GM21737 (cell line): ENCODE measurements at regions not wholly inside any gene's neighbourhood (a gene's known extent, or its start where the extent isn't known, plus 50 kb on each side); places are given as distances from the start of the nearest gene placed in this dataset.

Experiments
- ATAC-seq: cut with Tn5 transposase; IDR thresholded peaks from one replicate; pipeline ENCODE4 v1.9.1; 2021; ENCODE audit warnings: mild to moderate bottlenecking, moderate library complexity; ENCODE audit not compliant: unreplicated experiment

DNA sequence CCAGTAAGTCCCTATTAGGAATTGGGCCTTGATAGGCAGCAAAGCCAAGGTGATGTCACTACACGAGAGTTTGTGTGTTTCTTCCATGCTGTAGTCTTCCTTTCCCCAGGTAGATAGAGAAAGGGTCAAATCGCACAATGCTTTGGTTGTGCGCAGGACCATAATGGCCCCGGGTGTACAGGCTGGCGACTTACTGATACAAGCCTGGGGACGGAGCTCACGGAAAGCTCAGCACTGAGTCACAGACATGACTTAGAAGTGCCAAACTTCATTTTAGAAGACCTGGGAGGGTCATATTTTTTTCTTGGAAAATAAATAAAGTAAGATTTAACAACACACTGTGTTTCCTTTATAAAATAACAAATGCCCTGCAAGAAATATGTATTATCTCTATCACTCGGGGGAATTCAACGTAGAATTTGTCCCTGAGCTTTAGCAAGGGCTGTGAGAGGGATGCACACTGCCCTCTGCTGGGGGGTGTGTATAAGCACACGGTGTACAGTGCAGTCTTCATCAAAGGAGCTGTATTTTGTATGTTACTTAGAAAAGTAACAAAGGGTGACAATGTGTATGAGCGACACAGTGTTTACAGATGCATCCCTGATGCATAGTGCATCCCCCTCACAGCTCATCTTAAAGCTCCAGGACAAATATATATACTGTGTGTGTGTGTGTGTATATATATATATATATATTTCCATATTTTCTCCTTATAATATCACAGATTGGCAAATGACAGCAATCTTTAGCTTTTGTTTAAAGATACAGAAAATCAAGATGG is 254.5 kb upstream of the VEGFC start:
- peak; percentile 78 for ATAC-seq

DNA sequence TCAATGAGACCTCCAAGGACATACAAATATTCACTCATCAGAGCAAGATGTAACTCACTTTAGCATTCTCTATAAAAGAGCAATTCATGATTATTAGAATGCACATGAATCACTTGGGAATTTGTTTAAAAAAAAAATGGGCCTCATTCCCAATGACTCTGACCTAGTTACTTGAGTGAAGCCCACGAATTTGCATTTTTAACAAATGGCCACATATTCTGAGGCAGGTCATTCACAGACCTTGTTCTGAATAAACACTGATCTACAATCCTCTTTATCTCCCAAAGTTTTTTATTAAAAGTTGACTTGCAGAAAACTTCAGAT is 255.1 kb upstream of the VEGFC start:
- no peak for ATAC-seq

DNA sequence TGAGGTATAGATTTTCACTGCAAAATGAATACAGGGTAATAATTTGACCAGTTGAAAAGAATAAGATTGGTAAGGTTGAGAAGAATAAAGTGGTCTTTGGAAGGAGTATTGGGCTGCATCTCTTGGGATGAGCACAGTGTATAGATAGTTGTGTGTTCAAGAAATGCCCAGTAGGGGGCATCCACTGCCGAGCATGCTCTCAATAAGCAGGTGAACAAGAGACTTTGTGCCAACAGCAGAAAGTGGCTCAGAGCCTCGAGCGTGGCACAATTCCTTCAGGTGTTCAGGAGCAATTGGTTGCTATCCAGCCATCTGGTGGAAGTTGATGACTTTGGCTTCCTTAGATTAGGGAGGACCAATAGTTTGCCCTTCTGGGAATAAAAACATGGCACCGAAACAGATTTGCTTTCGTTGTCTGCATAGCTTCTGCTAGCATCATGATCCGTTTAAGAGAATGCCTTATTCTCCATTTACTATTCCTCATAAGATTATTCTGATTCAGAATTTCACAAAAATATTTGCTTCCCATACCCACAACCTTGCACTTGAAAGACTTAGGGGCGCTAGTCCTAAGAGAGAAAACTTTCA is 258.1 kb upstream of the NEIL3 start:
- peak; percentile 77 for ATAC-seq

- ATAC-seq, result no peak
Measured at GRCh38 chr4:177052211-177052934, 257.3 kb upstream of the NEIL3 start.

DNA sequence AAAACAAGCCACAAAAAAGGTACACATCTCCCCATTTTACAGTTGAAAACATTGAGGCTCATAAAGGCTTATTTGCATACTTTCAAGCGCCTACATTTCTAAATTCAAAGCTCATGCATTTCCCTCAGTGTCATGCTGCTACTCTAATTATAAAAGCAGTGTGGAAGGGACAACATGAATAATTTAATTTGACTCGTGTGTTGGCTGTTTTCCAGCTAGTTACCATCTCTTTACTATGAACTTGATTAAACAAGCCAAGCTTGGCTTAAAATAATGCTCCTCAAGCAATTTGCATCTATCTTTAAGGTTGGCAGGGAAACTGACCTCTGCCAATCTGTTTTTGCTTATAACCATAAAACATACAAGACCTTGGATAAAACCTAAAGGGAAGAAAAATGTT is 252.5 kb upstream of the NEIL3 start:
- no peak for ATAC-seq

GRCh38 chr4:177064116-177064515 is 245.6 kb upstream of the NEIL3 start:
- ATAC-seq, result no peak

- no peak for ATAC-seq
Measured at GRCh38 chr4:177064729-177065394, 244.8 kb upstream of the NEIL3 start.

DNA sequence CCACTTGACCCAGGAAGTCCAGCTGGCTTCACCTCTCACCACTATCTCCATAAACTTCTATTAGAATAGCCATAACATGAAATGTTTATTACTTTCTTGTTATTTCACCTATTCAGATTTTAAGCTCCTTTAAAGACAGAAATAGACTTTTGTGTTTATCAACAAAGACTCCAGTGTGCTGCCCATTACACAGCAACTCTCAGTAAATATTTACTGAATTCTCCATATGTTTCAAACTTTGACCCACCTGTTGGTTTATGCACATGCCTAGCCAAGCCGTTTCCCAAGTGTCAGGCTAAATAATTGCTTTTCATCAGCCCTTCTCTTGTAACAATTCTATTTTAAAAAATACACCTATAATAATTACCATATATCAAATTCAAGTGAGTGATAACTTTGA is 242.9 kb upstream of the NEIL3 start:
- ATAC-seq, result no peak

- no peak for ATAC-seq
Measured at GRCh38 chr4:177070533-177071058, 239.1 kb upstream of the NEIL3 start.

DNA sequence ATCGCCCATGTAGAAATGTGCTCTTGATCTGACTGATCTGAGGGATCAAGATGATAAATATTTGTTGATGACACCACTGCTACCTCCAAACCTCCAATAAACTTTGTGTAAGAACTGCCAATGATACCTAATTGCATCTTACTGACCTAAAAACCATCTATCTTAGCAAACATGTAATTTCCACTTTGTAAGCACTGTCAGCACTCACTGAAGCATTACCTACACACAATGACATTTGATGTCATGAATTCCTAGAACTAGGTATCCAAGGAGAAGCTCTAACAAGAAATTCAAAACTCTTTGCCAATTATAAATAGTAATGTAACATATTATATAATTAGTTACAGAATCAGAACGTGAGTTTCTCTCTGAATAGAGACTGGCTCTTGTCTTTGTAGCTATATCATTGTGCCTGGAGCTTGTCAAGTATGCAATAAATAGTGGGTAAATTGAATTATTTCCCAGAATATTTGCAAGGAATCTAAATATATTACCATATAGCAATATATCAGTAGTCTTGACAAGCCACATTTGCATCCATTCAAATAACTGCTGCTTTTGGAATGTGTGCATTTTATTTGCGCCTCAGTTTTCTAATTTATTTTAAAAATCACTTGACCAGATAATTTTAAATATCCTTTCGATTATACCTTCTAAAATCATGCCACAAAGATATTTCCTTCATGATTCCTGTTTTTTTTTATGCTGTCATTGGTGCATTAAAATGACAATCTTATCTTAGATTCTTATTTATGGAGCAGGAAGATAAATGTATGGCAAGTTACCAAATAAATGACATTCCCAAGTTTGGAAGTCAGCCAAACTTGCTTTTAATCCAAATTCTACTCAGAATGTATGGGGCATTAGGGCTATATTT is 232.3 kb upstream of the NEIL3 start:
- ATAC-seq, result no peak

DNA sequence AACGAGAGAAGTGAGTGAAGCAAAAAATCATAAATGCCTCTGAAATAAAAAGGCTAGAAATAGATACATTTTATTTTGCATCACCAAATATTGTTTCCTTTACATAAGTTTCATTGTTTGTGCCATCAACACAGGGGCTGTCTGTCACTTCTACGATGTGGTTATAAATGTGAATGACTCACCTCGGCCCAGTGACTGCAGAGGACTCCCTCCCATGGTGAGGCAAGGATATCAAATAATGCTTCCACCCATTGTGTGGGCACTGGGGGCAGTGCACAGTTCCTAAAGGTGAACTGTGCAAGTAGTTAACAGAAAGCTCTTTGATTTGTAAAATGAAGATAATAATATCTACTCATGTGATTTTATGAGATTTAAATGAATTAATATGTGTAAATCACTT is 230.3 kb upstream of the NEIL3 start:
- no peak for ATAC-seq

DNA sequence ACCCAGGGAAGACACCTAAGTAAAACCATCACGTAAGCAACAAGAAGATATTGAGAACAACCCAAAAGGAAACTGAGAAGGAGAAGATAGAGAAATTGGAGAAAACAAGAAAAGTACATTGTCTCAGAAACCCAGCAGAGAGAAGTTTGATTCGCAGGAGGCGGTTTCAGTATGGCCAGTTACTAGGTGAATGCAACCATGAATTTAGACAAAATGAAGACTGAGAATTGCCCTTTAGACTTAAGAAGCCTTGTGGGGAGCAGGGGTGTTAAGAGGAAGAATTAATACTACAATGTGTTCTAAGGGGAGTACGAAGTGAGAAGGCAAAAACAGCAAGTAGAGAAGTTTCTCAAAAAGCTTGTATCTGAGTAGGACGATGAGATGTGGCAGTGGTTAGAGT is 229.3 kb upstream of the NEIL3 start:
- no peak for ATAC-seq

- no peak for ATAC-seq
Measured at GRCh38 chr4:177087060-177087459, 222.6 kb upstream of the NEIL3 start.

DNA sequence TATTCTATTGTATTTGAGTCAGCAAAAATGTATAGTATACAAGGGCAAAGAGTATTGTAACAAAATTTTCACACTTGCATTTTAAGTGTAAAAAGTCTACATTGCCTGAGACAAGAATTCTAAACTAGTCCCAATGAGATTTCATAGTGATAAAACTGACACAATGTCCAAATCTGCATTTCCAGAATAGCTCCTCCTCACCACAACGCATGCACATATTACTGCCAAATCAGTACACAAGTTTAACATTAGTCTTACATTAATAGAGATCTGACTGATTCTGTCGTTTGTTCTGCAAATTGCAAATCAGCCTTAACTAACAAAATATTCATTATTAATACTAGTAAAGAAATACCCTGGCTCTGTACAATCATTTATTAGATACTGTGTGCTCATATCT is 222.2 kb upstream of the NEIL3 start:
- no peak for ATAC-seq

DNA sequence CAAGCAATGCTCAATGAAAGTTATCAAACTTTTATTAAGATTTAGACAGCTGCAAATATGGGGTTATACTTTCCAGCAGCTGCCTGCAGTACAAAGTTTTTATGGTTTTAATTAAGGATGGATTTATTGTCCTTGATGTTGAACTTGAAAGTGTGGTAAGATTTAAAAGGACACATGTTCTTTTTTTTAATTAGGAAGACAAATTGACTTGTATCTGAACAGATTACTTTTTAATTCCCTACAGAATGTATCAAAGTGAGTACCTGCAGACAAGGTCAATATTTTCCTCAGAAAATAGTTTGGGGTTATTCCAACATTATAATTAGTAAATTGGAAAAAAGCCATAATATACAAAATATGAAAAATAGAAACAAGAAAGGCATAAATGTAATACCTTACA is 218.2 kb upstream of the NEIL3 start:
- ATAC-seq, result no peak

DNA sequence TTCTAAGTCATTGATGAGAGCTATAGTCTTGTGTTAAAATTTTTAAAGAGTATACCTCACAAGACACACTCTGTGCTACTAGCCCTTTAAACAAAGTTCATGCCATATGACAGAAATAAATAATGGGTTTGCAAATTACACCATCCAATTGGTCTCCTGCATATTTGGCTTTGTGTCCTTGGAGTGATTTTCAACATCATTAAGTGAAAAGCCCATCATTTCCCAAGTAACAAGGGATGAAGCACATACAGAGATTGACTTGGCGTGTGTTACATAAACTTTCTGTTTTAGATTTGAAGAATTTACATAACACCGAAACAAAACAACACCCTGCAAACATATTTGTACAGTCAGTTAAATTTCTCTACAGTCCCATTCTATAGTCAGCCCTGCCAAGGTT is 216.9 kb upstream of the NEIL3 start:
- ATAC-seq, result no peak

GRCh38 chr4:177093964-177094363 is 215.7 kb upstream of the NEIL3 start:
- ATAC-seq, result no peak

DNA sequence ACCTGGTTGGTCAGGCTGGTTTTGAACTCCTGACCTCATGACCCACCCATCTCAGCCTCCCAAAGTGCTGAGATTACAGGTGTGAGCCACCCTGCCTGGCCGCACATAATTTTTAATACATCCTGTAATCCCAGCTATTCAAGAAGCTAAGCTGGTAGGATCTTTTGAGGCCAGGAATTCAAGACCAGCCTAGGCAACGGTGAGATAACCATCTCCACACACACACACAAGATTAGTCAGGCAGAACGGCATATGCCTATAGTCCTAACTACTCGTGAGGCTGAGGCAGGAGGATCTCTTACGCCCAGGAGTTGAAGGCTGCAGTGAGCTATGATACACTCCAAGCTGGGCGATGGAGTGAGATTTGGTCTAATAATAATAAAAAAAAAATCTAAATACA is 212.4 kb upstream of the NEIL3 start:
- no peak for ATAC-seq

GRCh38 chr4:177099211-177099610 is 210.5 kb upstream of the NEIL3 start:
- no peak for ATAC-seq

DNA sequence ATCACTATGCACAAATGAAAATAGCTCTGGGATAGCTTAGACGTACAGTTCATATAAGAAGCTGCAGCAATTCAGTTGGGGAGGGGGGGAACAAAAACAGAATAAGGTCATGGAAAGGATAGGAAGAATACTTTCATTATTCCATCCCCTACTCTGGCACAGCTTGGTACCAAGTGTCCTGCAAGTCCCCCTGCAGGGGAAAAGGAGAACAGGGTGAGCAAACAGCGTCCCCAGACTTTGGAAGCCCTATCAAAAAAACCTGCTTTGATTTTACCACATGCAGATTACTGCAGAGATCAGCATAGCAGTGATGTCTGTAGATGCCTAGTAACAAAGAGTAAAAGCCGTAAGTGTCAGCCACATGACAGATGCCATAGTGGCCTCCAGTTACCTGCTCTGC is 209.4 kb upstream of the NEIL3 start:
- no peak for ATAC-seq

DNA sequence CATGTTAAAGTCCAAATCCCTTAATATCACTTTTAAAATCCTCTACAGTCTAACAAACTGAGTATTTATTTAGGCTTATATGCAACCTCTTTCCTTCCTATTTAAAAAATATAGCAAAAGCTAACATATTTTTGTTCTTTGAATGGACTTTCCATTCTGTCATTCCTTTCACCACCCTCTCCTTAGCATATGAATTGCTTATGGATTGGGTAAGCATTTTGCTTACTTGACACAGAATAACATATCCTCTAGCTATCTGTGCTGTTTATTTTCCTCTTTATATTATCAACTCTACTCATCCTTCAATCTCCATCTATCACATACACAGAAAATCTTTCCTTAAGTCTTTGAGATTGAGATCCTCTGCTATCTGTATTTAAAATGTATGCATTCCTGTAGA is 206.1 kb upstream of the NEIL3 start:
- no peak for ATAC-seq
